Liver (tissue), 8 donors: ENCODE measurements at regions not wholly inside any gene's neighbourhood (a gene's known extent, or its start where the extent isn't known, plus 50 kb on each side); places are given as distances from the start of the nearest gene placed in this dataset.

Source experiments
- DNase-seq: peaks from one replicate; pipeline ENCODE4 v3.0.0-alpha.2; 2017; ENCODE audit warnings: low spot score
- H3K27ac ChIP-seq, 2 donors: one replicate each; pipeline ENCODE4 v1.7.0; 2013; ENCODE audit warnings: inconsistent platforms in 2 of 2, low read length in 2 of 2, control low read depth in 1 of 2, low read depth in 1 of 2, mild to moderate bottlenecking in 1 of 2
- H3K27me3 ChIP-seq, 4 donors: one replicate each; pipeline versions ENCODE4 v1.6.1 to v1.7.0; 2013; ENCODE audit warnings: low read length in 3 of 4, inconsistent platforms in 1 of 4, mild to moderate bottlenecking in 1 of 4, moderate library complexity in 1 of 4; ENCODE audit not compliant: control insufficient read depth in 4 of 4, insufficient read depth in 4 of 4
- H3K36me3 ChIP-seq, 4 donors: one replicate each; pipeline versions ENCODE4 v1.6.1 to v1.7.0; 2013; ENCODE audit warnings: low read length in 3 of 4, mild to moderate bottlenecking in 3 of 4, low read depth in 1 of 4, moderate library complexity in 1 of 4; ENCODE audit not compliant: control insufficient read depth in 4 of 4, insufficient read depth in 3 of 4
- H3K4me1 ChIP-seq, 4 donors: one replicate each; pipeline versions ENCODE4 v1.6.1 to v1.7.0; 2013; ENCODE audit warnings: low read length in 3 of 4, mild to moderate bottlenecking in 3 of 4, moderate library complexity in 1 of 4; ENCODE audit not compliant: control insufficient read depth in 4 of 4, insufficient read depth in 4 of 4
- H3K4me3 ChIP-seq, 3 donors: one replicate each; pipeline versions ENCODE4 v1.6.1 to v1.7.0; 2013; ENCODE audit warnings: low read length in 3 of 3, control low read depth in 1 of 3, low read depth in 1 of 3, mild to moderate bottlenecking in 1 of 3
- H3K9ac ChIP-seq, 2 donors: one replicate each; pipeline ENCODE4 v1.7.0; 2013; ENCODE audit warnings: low read length in 2 of 2, mild to moderate bottlenecking in 2 of 2, moderate library complexity in 2 of 2, control low read depth in 1 of 2, low read depth in 1 of 2
- H3K9me3 ChIP-seq, 4 donors: one replicate each; pipeline versions ENCODE4 v1.6.1 to v1.7.0; 2013; ENCODE audit warnings: low read length in 3 of 4; ENCODE audit not compliant: control insufficient read depth in 4 of 4
- ATF3 ChIP-seq: IDR thresholded peaks from 2 replicates; pipeline ENCODE4 v1.6.1; 2016; ENCODE audit warnings: antibody characterized with exemption
- CTCF ChIP-seq: fragments of 150-350 bp; IDR thresholded peaks from 2 replicates; pipeline ENCODE4 v1.5.1; 2017; ENCODE audit warnings: improper control_type of control experiment, low read depth, low read length; ENCODE audit not compliant: missing input control
- EGR1 ChIP-seq, 2 donors: IDR thresholded peaks; 2 replicates each; pipeline ENCODE4 v1.6.1; 2016 to 2018; ENCODE audit warnings: antibody characterized with exemption in 2 of 2, low read depth in 2 of 2
- FOXA1 ChIP-seq: IDR thresholded peaks from 2 replicates; pipeline ENCODE4 v1.6.1; 2016; ENCODE audit warnings: antibody characterized with exemption
- FOXA2 ChIP-seq: IDR thresholded peaks from 2 replicates; pipeline ENCODE4 v1.6.1; 2016; ENCODE audit warnings: antibody characterized with exemption
- HNF4A ChIP-seq, 2 donors: conservative IDR thresholded peaks; 2 replicates each; pipeline ENCODE4 v1.6.1; 2016; ENCODE audit warnings: antibody characterized with exemption in 2 of 2, mild to moderate bottlenecking in 2 of 2
- HNF4G ChIP-seq: IDR thresholded peaks from 2 replicates; pipeline ENCODE4 v1.6.1; 2016; ENCODE audit warnings: antibody characterized with exemption
- JUND ChIP-seq, 2 donors: IDR thresholded peaks; 2 replicates each; pipeline ENCODE4 v1.6.1; 2016; ENCODE audit warnings: antibody characterized with exemption in 2 of 2
- MAX ChIP-seq: IDR thresholded peaks from 2 replicates; pipeline ENCODE4 v1.6.1; 2016; ENCODE audit warnings: antibody characterized with exemption
- NR2F2 ChIP-seq: IDR thresholded peaks from 2 replicates; pipeline ENCODE4 v1.6.1; 2016; ENCODE audit warnings: antibody characterized with exemption
- RAD21 ChIP-seq, 2 donors: IDR thresholded peaks; 2 replicates each; pipeline ENCODE4 v1.6.1; 2016; ENCODE audit warnings: antibody characterized with exemption in 2 of 2, mild to moderate bottlenecking in 2 of 2
- REST ChIP-seq: IDR thresholded peaks from 2 replicates; pipeline ENCODE4 v1.6.1; 2016; ENCODE audit warnings: antibody characterized with exemption, mild to moderate bottlenecking
- RXRA ChIP-seq, 2 donors: IDR thresholded peaks; 2 replicates each; pipeline ENCODE4 v1.6.1; 2017 to 2018; ENCODE audit warnings: antibody characterized with exemption in 2 of 2, mild to moderate bottlenecking in 1 of 2
- TAF1 ChIP-seq: conservative IDR thresholded peaks from 2 replicates; pipeline ENCODE4 v1.6.1; 2016; ENCODE audit warnings: antibody characterized with exemption, mild to moderate bottlenecking
- YY1 ChIP-seq: IDR thresholded peaks from 2 replicates; pipeline ENCODE4 v1.6.1; 2016; ENCODE audit warnings: antibody characterized with exemption, mild to moderate bottlenecking
- ZBTB33 ChIP-seq: IDR thresholded peaks from 2 replicates; pipeline ENCODE4 v1.6.1; 2016; ENCODE audit warnings: antibody characterized with exemption
- WGBS: extraction: QIAGEN DNeasy Blood & Tissue Kit; methylation state at CpG from one replicate; pipeline ENCODE4 v1.1.7; 2013; 5-methylcytosine and 5-hydroxymethylcytosine counted together
- donor health status: healthy.
- donor health status: healthy.
- donor health status: healthy.
- donor health status: healthy.
- donor health status: healthy.

- Histone ChIP-seq H3K27me3 (no peaks in the 10 kb centered on the region), H3K4me1 (no peaks in the 10 kb centered on the region), H3K9ac (no peak overlapping the region), H3K36me3 (no peaks in the 10 kb centered on the region), H3K4me3 (no peak overlapping the region), H3K9me3 (no peaks in the 10 kb centered on the region), H3K27ac (no peak overlapping the region)
- DNase-seq: no peak
- WGBS: 98% methylated on average over 4 of the region's 4 CpGs
- no peak for TF ChIP-seq EGR1 (IDR thresholded peaks at IDR 0.05; ENCODE audit: low read depth in 2 of 2)
- TF ChIP-seq NR2F2: no peak
- TF ChIP-seq TAF1: no peak
- no peak for TF ChIP-seq JUND (IDR thresholded peaks at IDR 0.05)
- no peak for TF ChIP-seq MAX
- no peak for TF ChIP-seq YY1
- TF ChIP-seq FOXA1: no peak
- no peak for TF ChIP-seq ATF3
- TF ChIP-seq HNF4G: no peak
These were observed 124.3 kb upstream of the NR3C1 start for GRCh38 chr5:143527808-143528207.

GRCh38 chr5:143525176-143525575, 121.7 kb upstream of the NR3C1 start:
- Histone ChIP-seq H3K27me3 (no peaks in the 10 kb centered on the region), H3K4me3 (no peak overlapping the region), H3K36me3 (no peaks in the 10 kb centered on the region), H3K9me3 (no peaks in the 10 kb centered on the region), H3K4me1 (no peaks in the 10 kb centered on the region), H3K9ac (no peak overlapping the region), H3K27ac (no peak overlapping the region)
- TF ChIP-seq NR2F2: no peak
- no peak for TF ChIP-seq RXRA (IDR thresholded peaks at IDR 0.05)
- no peak for TF ChIP-seq CTCF
- TF ChIP-seq ZBTB33: no peak
- TF ChIP-seq YY1: no peak
- no peak for DNase-seq
- WGBS: 98% methylated on average over 1 of the region's 1 CpG

- no peak overlapping the region for H3K4me3 ChIP-seq
- peaks cover 0 to 2% (median 0%) of the 10 kb centered on the region in 4 donors for H3K4me1 ChIP-seq
- H3K9me3 ChIP-seq: no peaks in the 10 kb centered on the region
- H3K27ac ChIP-seq: no peak overlapping the region
- 96% methylated on average over 2 of the region's 2 CpGs for WGBS
- no peaks in the 10 kb centered on the region for H3K27me3 ChIP-seq
- no peak for DNase-seq
- no peaks in the 10 kb centered on the region for H3K36me3 ChIP-seq
- H3K9ac ChIP-seq: no peak overlapping the region
- TF ChIP-seq FOXA2 (no peak), RAD21 (IDR thresholded peaks at IDR 0.05) (no peak), EGR1 (IDR thresholded peaks at IDR 0.05; ENCODE audit: low read depth in 2 of 2) (no peak), ATF3 (no peak), HNF4A (conservative IDR thresholded peaks at IDR 0.05) (no peak), FOXA1 (no peak), ZBTB33 (no peak), REST (no peak)
These were observed 121.0 kb upstream of the NR3C1 start for GRCh38 chr5:143524338-143524945.
